ENCODE measurements at regions not wholly inside any gene's neighbourhood (a gene's known extent, or its start where the extent isn't known, plus 50 kb on each side); places are given as distances from the start of the nearest gene placed in this dataset.
"Not testable (repeated sequence)": the region's sequence is repeated elsewhere in the genome, so short reads cannot be mapped to it uniquely, and the experiment has no call there.

- H3K4me3 Mint-ChIP-seq; H3K4me1 Mint-ChIP-seq (ENCODE audit: low read depth); H3K9me3 Mint-ChIP-seq; H3K36me3 Mint-ChIP-seq (ENCODE audit: low read depth); H3K27ac Mint-ChIP-seq; H3K27me3 Mint-ChIP-seq (ENCODE audit: low read depth): not testable (repeated sequence)
Observed at GRCh38 chr9:61628951-61629350, 439.1 kb downstream of the SPATA31A7 start.

GRCh38 chr9:61634192-61634591 lies 444.4 kb downstream of the SPATA31A7 start:
- Mint-ChIP-seq H3K27me3 (ENCODE audit: low read depth) (no peaks in the 10 kb centered on the region), H3K4me1 (ENCODE audit: low read depth) (no peaks in the 10 kb centered on the region), H3K36me3 (ENCODE audit: low read depth) (no peaks in the 10 kb centered on the region), H3K4me3 (no peak overlapping the region), H3K27ac (no peak overlapping the region), H3K9me3 (no peaks in the 10 kb centered on the region)

- peaks cover 20% of the 10 kb centered on the region for H3K9me3 Mint-ChIP-seq
- H3K27me3 Mint-ChIP-seq (ENCODE audit: low read depth); H3K27ac Mint-ChIP-seq; H3K4me3 Mint-ChIP-seq; H3K36me3 Mint-ChIP-seq (ENCODE audit: low read depth); H3K4me1 Mint-ChIP-seq (ENCODE audit: low read depth): not testable (repeated sequence)
Observed at GRCh38 chr9:61664232-61664631, 474.4 kb downstream of the SPATA31A7 start.

DNA sequence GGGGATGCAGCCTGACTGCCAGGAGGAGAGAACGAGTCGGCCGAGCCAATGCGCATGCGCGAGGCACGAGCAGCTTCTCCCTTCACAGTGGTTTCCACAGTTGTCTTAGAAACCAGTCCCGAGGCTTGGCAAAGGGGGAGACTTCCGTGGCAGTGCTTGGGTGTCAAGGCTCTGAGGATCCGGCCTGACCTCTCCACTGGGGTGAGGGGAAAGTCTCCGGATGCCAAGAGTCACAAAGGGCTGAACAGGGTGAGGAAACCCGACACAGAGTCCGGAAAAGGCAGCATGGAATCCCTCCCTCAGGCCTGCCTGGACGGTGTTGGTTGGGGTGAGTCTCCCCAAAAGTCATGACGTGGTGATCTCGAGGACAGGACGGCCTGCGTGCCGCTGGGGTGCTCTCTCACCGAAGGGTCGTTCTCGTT lies 475.5 kb downstream of the SPATA31A7 start:
- H3K4me1 Mint-ChIP-seq (ENCODE audit: low read depth) = no peaks in the 10 kb centered on the region
- no peak overlapping the region for H3K27ac Mint-ChIP-seq
- peaks cover 3% of the 10 kb centered on the region for H3K36me3 Mint-ChIP-seq (ENCODE audit: low read depth)
- no peaks in the 10 kb centered on the region for H3K27me3 Mint-ChIP-seq (ENCODE audit: low read depth)
- H3K4me3 Mint-ChIP-seq = no peak overlapping the region
- H3K9me3 Mint-ChIP-seq = peaks cover 25% of the 10 kb centered on the region

GRCh38 chr9:61665829-61666228 lies 476.0 kb downstream of the SPATA31A7 start:
- Mint-ChIP-seq H3K4me3 (no peak overlapping the region), H3K4me1 (ENCODE audit: low read depth) (no peaks in the 10 kb centered on the region), H3K36me3 (ENCODE audit: low read depth) (peaks cover 3% of the 10 kb centered on the region), H3K27me3 (ENCODE audit: low read depth) (no peaks in the 10 kb centered on the region), H3K27ac (no peak overlapping the region), H3K9me3 (peaks cover 30% of the 10 kb centered on the region)

GRCh38 chr9:61666310-61666709 lies 476.5 kb downstream of the SPATA31A7 start:
- H3K4me1 Mint-ChIP-seq (ENCODE audit: low read depth) = no peaks in the 10 kb centered on the region
- H3K9me3 Mint-ChIP-seq = peaks cover 35% of the 10 kb centered on the region
- H3K36me3 Mint-ChIP-seq (ENCODE audit: low read depth) = peaks cover 3% of the 10 kb centered on the region
- no peak overlapping the region for H3K4me3 Mint-ChIP-seq
- H3K27ac Mint-ChIP-seq = no peak overlapping the region
- no peaks in the 10 kb centered on the region for H3K27me3 Mint-ChIP-seq (ENCODE audit: low read depth)

GRCh38 chr9:61666849-61667371 lies 477.1 kb downstream of the SPATA31A7 start:
- no peaks in the 10 kb centered on the region for H3K27me3 Mint-ChIP-seq (ENCODE audit: low read depth)
- no peak overlapping the region for H3K27ac Mint-ChIP-seq
- H3K4me3 Mint-ChIP-seq = no peak overlapping the region
- no peaks in the 10 kb centered on the region for H3K4me1 Mint-ChIP-seq (ENCODE audit: low read depth)
- H3K36me3 Mint-ChIP-seq (ENCODE audit: low read depth) = peaks cover 3% of the 10 kb centered on the region
- H3K9me3 Mint-ChIP-seq = peaks cover 38% of the 10 kb centered on the region

GRCh38 chr9:61667559-61668121 lies 477.8 kb downstream of the SPATA31A7 start:
- peaks cover 3% of the 10 kb centered on the region for H3K36me3 Mint-ChIP-seq (ENCODE audit: low read depth)
- H3K27me3 Mint-ChIP-seq (ENCODE audit: low read depth) = no peaks in the 10 kb centered on the region
- no peaks in the 10 kb centered on the region for H3K4me1 Mint-ChIP-seq (ENCODE audit: low read depth)
- no peak overlapping the region for H3K4me3 Mint-ChIP-seq
- H3K9me3 Mint-ChIP-seq = peaks cover 46% of the 10 kb centered on the region
- no peak overlapping the region for H3K27ac Mint-ChIP-seq

- not testable (repeated sequence) for H3K36me3 Mint-ChIP-seq (ENCODE audit: low read depth); H3K27ac Mint-ChIP-seq; H3K4me3 Mint-ChIP-seq; H3K4me1 Mint-ChIP-seq (ENCODE audit: low read depth); H3K27me3 Mint-ChIP-seq (ENCODE audit: low read depth)
- H3K9me3 Mint-ChIP-seq = peaks cover 49% of the 10 kb centered on the region
Observed at GRCh38 chr9:61668201-61668600, 478.4 kb downstream of the SPATA31A7 start.

DNA sequence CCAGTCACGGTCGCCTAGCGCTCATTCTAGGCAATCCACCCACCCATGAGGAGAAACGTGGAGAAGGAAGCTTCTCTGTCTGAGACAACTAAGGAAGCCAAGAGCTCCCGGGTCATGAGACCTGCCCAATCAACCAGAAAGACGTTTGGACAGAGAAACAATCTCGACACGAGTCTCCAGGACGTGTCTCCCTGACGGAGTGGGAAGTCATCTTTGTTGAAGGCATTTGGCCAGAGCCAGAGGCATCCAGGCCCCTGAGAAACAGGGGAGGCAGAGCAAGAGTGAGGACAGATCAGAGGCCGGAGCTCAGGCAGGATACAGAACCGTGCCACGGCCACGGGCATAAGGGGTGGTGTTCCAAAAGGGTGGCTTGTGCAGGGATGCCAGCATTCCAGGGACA lies 479.0 kb downstream of the SPATA31A7 start:
- Mint-ChIP-seq H3K36me3 (ENCODE audit: low read depth) (peaks cover 3% of the 10 kb centered on the region), H3K27ac (no peak overlapping the region), H3K27me3 (ENCODE audit: low read depth) (no peaks in the 10 kb centered on the region), H3K9me3 (peaks cover 54% of the 10 kb centered on the region), H3K4me3 (no peak overlapping the region), H3K4me1 (ENCODE audit: low read depth) (no peaks in the 10 kb centered on the region)

DNA sequence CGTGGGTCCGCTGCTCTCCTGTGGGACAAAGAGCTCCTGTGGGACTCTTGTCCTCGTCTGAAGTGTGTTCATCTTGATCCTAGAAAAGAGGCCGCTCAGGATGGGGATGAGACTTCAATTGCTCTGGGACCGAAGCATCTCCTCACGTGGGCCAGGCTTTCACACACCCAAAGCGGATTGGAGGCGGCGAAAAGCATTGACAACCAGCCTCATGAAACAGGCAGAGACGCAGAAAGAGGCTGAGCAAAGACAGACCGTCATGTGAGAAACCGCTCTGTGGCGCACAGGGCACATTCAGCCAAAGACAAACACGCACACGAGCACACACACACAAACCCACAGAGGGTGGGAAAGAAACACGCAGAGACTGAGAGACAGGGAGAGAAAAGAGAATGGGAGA lies 479.5 kb downstream of the SPATA31A7 start:
- Mint-ChIP-seq H3K4me1 (ENCODE audit: low read depth) (no peaks in the 10 kb centered on the region), H3K9me3 (peaks cover 54% of the 10 kb centered on the region), H3K4me3 (no peak overlapping the region), H3K36me3 (ENCODE audit: low read depth) (peaks cover 3% of the 10 kb centered on the region), H3K27me3 (ENCODE audit: low read depth) (no peaks in the 10 kb centered on the region), H3K27ac (no peak overlapping the region)

GRCh38 chr9:61669831-61670505 lies 480.1 kb downstream of the SPATA31A7 start:
- H3K9me3 Mint-ChIP-seq = peaks cover 55% of the 10 kb centered on the region
- not testable (repeated sequence) for H3K36me3 Mint-ChIP-seq (ENCODE audit: low read depth); H3K4me1 Mint-ChIP-seq (ENCODE audit: low read depth); H3K27me3 Mint-ChIP-seq (ENCODE audit: low read depth); H3K4me3 Mint-ChIP-seq; H3K27ac Mint-ChIP-seq

DNA sequence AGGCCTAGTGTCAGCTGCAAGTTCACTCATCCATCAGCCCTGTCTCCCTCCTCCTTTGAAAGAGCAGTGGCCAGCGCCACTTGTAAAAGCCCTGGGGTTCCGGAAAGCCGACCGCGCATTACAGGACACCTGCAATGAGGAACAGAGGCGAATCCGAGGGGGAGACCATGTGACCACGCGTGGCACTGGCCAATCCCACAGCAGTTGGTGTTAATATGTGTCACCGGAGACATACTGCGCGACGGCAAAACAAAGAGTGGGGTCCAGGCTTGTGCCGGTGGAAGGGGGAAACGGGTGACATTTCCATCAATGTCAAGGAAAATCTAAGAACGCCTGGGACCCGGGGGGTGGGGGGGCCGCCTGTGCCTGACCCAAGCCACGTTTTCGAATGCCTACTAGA lies 480.8 kb downstream of the SPATA31A7 start:
- Mint-ChIP-seq H3K4me3 (no peak overlapping the region), H3K27ac (no peak overlapping the region), H3K4me1 (ENCODE audit: low read depth) (no peaks in the 10 kb centered on the region), H3K9me3 (peaks cover 56% of the 10 kb centered on the region), H3K27me3 (ENCODE audit: low read depth) (no peaks in the 10 kb centered on the region), H3K36me3 (ENCODE audit: low read depth) (peaks cover 3% of the 10 kb centered on the region)

DNA sequence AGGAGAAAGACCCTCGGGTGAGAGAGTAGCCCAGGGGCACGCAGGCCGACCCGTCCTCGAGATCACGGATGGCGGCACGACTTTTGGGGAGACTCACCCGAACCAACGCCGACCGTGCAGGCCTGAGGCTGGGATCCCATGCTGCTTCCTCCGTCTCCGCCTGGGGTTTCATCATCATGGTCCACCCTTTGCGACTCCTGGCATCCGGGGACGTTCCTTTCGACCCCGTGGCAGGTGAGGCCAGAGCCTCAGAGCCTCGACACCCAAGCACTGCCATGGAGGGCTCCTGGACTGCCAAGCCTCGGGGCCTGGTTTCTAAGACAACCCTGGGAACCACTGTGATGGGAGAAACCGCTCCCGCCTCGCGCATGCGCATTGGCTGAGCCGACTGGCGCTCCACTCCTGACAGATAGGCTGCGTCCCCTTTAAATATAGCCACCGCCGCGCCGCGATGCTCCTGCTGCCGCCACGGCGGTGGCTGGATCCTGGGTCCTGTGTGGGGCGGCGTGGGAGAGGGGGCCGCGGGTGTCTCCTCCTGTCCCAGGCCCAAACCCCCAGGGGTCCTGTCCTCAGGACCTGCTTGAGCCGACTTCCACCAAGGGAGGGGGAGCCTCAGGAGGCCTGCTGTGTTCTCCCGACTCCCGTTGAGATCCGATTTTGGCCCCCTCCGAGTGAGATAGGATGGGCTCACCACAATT lies 481.6 kb downstream of the SPATA31A7 start:
- peaks cover 48% of the 10 kb centered on the region for H3K9me3 Mint-ChIP-seq
- no peak overlapping the region for H3K27ac Mint-ChIP-seq
- no peaks in the 10 kb centered on the region for H3K27me3 Mint-ChIP-seq (ENCODE audit: low read depth)
- H3K4me3 Mint-ChIP-seq = no peak overlapping the region
- peaks cover 3% of the 10 kb centered on the region for H3K36me3 Mint-ChIP-seq (ENCODE audit: low read depth)
- no peaks in the 10 kb centered on the region for H3K4me1 Mint-ChIP-seq (ENCODE audit: low read depth)

- H3K4me1 Mint-ChIP-seq (ENCODE audit: low read depth); H3K4me3 Mint-ChIP-seq; H3K27ac Mint-ChIP-seq; H3K36me3 Mint-ChIP-seq (ENCODE audit: low read depth); H3K27me3 Mint-ChIP-seq (ENCODE audit: low read depth): not testable (repeated sequence)
- H3K9me3 Mint-ChIP-seq = peaks cover 48% of the 10 kb centered on the region
Observed at GRCh38 chr9:61672107-61672541, 482.3 kb downstream of the SPATA31A7 start.

Data from T-helper 1 cell treated with Interleukin-12 subunit alpha and Interleukin-12 subunit beta and Interleukin-4 antibody, amounts not matched to agents 30 μg/mL and 1 μg/mL, for 36 hours (primary cell).